Activated T-helper 2 cell treated with anti-CD3 and anti-CD28 coated beads, Interferon-gamma antibody, Interleukin-2, Interleukin-4, amounts not matched to agents 10 μg/mL and 5 μg/mL and 100 μg/mL, durations not matched to agents 14 hours and 24 hours and 36 hours (primary cell): ENCODE measurements at regions not wholly inside any gene's neighbourhood (a gene's known extent, or its start where the extent isn't known, plus 50 kb on each side); places are given as distances from the start of the nearest gene placed in this dataset.

ENCODE experiments used
- DNase-seq: peaks from one replicate; pipeline ENCODE4 v3.0.0; 2021; ENCODE audit warnings: low spot score
- H3K27ac Mint-ChIP-seq: one replicate; pipeline ENCODE4 v1.8.0; 2021; ENCODE audit warnings: mixed read lengths
- H3K27me3 Mint-ChIP-seq: one replicate; pipeline ENCODE4 v1.8.0; 2021; ENCODE audit warnings: low read depth, mixed read lengths
- H3K36me3 Mint-ChIP-seq: one replicate; pipeline ENCODE4 v1.8.0; 2021; ENCODE audit warnings: low read depth, mixed read lengths
- H3K4me1 Mint-ChIP-seq: one replicate; pipeline ENCODE4 v1.8.0; 2021; ENCODE audit warnings: low read depth, mixed read lengths
- H3K4me3 Mint-ChIP-seq: one replicate; pipeline ENCODE4 v1.8.0; 2021; ENCODE audit warnings: low read depth, mild to moderate bottlenecking, moderate library complexity, mixed read lengths
- H3K9me3 Mint-ChIP-seq: one replicate; pipeline ENCODE4 v1.8.0; 2021; ENCODE audit warnings: mixed read lengths
- intact Hi-C: fragments of 100-400 bp; cut with micrococcal nuclease; formaldehyde crosslinking; loops from one replicate; pipeline ENCODE4 v1.15.1; 2023

DNA sequence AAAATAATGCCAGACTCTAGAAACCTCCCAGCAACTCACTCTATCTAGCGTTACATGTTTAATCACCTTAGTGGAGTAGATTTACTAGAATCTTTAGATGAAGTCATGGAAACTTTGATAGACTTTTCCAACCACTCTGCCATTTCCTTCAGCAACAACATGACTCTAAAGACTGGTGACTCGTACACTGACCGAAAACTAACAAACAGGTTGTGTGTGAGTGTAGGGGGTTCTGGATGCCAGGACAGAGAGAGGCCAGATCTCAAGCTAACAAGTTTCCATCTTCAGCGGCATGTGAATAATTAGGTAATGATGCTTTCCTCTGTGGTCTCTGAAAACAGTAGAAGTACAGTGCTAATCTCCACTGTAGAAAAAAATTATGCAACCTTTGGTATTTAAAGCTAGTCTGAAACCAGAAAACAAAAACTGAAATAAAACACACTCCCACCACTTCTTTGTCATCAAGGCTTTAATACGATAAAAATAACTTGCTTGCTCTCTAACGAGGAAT is 286.4 kb downstream of the PRDM5 start:
- Mint-ChIP-seq H3K36me3 (no peaks in the 10 kb centered on the region), H3K27ac (no peak overlapping the region), H3K9me3 (no peaks in the 10 kb centered on the region), H3K27me3 (no peaks in the 10 kb centered on the region), H3K4me3 (no peak overlapping the region), H3K4me1 (no peaks in the 10 kb centered on the region)
- intact Hi-C loops, result no loop called here
- no peak for DNase-seq

DNA sequence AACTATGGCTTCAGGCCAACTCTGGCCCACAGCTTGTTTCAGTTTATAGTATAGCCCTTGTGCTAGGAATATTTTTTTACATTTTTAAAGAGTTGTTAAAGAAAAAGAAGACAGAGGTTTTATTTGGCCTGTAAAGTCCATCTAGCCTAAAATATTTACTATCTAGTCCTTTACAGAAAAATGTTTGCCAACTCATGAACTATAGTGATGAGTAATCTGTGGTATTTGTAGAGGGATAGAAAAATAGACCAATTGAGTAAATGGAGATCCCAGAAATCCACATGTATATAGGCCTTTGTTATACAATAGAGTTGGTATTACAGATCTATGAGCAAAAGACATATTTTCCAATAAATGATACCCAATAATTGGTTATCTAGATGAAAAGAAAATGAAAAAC is 288.7 kb downstream of the PRDM5 start:
- no peak overlapping the region for H3K4me3 Mint-ChIP-seq
- no peaks in the 10 kb centered on the region for H3K27me3 Mint-ChIP-seq
- H3K4me1 Mint-ChIP-seq, result no peaks in the 10 kb centered on the region
- no peak overlapping the region for H3K27ac Mint-ChIP-seq
- DNase-seq, result no peak
- intact Hi-C loops, result no loop called here
- H3K9me3 Mint-ChIP-seq, result no peaks in the 10 kb centered on the region
- no peaks in the 10 kb centered on the region for H3K36me3 Mint-ChIP-seq

DNA sequence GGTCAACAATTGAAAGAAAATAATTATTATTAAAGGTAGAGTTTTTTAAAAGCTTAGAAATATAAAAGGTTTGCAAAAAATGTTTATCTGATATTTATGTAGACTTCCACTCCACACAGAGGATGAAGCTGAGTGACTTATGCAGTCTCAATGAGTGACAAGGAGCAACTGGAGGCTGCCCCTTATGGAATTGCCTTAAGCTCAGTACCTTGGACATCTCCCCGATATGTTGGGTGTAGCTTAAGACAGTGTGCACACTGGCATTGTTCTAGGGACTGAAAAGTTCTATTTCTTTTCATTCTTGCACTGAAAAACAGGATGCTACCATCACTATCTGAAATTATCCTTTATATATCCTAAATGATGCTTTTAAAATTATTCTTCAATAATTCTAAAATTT is 292.1 kb downstream of the PRDM5 start:
- DNase-seq, result no peak
- Mint-ChIP-seq H3K36me3 (no peaks in the 10 kb centered on the region), H3K4me3 (no peak overlapping the region), H3K27ac (no peak overlapping the region), H3K9me3 (no peaks in the 10 kb centered on the region), H3K4me1 (no peaks in the 10 kb centered on the region), H3K27me3 (no peaks in the 10 kb centered on the region)
- intact Hi-C loops, result no loop called here

DNA sequence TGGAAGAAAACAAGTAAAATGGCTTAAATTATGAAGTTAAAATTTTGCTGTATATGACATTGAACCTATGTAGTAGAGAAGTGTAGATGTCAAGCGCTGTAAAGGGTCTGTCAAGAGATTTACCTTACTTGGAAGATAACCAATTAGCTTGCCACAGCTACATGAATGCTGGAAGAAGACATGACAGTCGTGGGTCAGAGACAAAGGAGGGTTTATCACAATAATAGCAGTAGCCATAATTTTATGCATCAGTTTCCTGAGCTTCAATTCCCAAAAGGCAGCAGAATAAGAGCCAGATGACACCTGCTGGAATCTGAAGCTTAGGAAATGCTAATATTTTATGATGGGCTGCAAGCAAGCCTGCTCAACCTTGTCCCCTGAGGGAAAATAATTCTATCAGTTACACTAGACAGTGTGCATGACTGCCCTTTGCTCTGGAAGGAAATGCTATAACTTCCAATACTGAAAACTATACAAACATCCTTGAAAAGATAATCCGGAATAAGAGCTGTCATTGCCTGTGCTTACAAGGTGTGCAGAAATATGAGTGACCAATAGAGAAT is 292.9 kb downstream of the PRDM5 start:
- no peak for DNase-seq
- Mint-ChIP-seq H3K4me1 (no peaks in the 10 kb centered on the region), H3K9me3 (no peaks in the 10 kb centered on the region), H3K36me3 (no peaks in the 10 kb centered on the region), H3K27me3 (no peaks in the 10 kb centered on the region), H3K27ac (no peak overlapping the region), H3K4me3 (no peak overlapping the region)
- intact Hi-C loops, result no loop called here

DNA sequence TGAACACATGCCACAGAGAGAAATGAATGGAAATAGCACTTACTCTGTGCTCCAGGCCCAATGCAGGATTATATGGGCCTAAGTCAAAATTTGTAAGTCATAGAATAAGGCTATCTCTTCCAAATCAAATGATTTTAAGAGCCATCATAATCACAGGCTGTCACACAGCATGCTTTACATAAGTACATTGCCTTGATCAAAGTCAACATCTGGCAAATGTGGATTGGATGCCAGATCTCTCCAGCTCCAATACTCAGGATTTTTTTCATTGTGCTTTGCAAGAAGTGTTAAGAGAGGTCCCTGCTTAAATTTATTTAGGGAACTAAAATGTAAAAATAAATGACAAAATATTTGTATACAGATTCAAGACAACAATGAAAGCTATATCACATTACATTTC is 299.9 kb downstream of the PRDM5 start:
- H3K4me1 Mint-ChIP-seq, result no peaks in the 10 kb centered on the region

DNA sequence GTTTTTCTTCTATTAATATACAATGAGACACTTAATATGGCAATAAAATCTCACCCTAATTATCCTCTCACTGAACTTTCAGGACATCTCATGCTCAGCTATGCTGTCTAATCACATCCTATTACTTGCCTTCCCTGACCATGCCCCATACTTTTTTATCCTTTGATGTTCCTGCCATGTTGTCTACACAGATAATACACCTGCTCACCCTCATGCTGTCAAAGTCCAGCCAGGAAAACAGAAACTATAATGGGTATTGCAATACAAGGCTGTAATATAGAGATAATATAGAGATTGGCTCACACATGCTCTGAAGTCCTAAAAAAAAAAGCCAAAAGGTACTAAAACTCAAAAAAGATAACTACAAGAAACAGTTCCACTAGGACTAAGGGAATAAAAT is 305.4 kb downstream of the PRDM5 start:
- Mint-ChIP-seq H3K36me3 (no peaks in the 10 kb centered on the region), H3K9me3 (no peaks in the 10 kb centered on the region), H3K27me3 (no peaks in the 10 kb centered on the region), H3K4me1 (no peaks in the 10 kb centered on the region), H3K27ac (no peak overlapping the region), H3K4me3 (no peak overlapping the region)
- no peak for DNase-seq
- intact Hi-C loops, result no loop called here

More for the DNA sequence above, 299.9 kb downstream of the PRDM5 start:
- H3K9me3 Mint-ChIP-seq, result no peaks in the 10 kb centered on the region
- DNase-seq, result no peak
- H3K4me3 Mint-ChIP-seq, result no peak overlapping the region
- no peak overlapping the region for H3K27ac Mint-ChIP-seq
- intact Hi-C loops, result no loop called here
- no peaks in the 10 kb centered on the region for H3K36me3 Mint-ChIP-seq
- H3K27me3 Mint-ChIP-seq, result no peaks in the 10 kb centered on the region

DNA sequence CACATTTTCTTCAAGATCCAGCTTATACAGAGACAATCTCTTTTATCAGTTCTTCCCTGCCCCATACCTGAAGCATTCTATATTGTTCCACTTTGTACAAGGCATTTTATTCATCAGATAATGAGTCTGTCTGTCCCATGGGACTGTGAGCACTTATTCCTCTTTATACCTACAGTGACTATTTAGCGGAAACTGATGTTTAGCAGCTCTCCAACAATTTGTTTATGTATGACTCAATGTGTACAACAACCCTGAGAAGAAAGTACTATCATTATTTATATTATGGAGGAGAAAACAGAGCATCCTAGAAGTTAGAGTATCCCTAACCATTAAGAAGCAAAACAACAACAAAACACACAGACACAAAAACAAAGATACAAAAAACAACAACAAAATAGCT is 306.5 kb downstream of the PRDM5 start:
- intact Hi-C loops, result no loop called here
- H3K4me1 Mint-ChIP-seq, result no peaks in the 10 kb centered on the region
- H3K9me3 Mint-ChIP-seq, result no peaks in the 10 kb centered on the region
- DNase-seq, result no peak
- no peak overlapping the region for H3K4me3 Mint-ChIP-seq
- H3K36me3 Mint-ChIP-seq, result no peaks in the 10 kb centered on the region
- no peaks in the 10 kb centered on the region for H3K27me3 Mint-ChIP-seq
- H3K27ac Mint-ChIP-seq, result no peak overlapping the region

DNA sequence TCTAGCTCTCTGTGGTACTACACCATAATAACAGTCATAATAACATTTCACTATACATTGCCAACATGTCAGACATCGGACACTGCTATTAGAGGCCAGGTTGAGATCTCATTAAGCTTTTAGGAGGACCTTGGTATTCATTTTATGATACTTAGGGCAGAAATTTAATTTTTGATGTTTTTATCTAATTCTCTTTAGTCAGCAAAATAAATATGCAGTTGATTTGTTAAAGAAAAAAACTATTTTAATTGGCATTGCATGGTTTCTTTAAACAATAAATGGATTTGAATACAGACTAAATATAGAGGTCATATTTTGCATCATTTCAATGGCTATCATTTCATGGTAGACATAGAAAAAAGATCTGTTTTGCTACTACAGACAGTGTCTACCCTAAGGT is 308.7 kb downstream of the PRDM5 start:
- intact Hi-C loops, result no loop called here
- Mint-ChIP-seq H3K9me3 (no peaks in the 10 kb centered on the region), H3K27ac (no peak overlapping the region), H3K27me3 (no peaks in the 10 kb centered on the region), H3K36me3 (no peaks in the 10 kb centered on the region), H3K4me3 (no peak overlapping the region), H3K4me1 (no peaks in the 10 kb centered on the region)
- no peak for DNase-seq

DNA sequence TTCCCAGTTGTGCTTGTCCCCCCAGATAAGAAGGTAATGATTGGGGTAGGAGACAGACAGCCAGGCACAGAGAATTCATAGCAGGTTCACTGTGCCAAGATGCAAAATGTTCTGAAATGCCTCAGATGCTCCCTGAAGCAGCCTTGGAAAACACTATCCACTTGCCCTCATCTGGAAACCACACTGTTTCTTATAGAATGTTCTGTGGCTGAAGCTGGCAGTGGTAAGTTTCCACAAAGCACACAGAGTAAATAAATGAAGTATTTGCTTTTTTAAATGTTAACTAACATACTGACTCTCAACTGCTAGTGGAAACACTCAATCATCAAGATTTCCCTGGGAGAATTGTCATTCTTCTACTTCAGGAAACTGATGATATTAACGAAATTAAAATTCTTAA is 311.4 kb downstream of the PRDM5 start:
- H3K27me3 Mint-ChIP-seq, result no peaks in the 10 kb centered on the region
- no peaks in the 10 kb centered on the region for H3K36me3 Mint-ChIP-seq
- intact Hi-C loops, result no loop called here

DNA sequence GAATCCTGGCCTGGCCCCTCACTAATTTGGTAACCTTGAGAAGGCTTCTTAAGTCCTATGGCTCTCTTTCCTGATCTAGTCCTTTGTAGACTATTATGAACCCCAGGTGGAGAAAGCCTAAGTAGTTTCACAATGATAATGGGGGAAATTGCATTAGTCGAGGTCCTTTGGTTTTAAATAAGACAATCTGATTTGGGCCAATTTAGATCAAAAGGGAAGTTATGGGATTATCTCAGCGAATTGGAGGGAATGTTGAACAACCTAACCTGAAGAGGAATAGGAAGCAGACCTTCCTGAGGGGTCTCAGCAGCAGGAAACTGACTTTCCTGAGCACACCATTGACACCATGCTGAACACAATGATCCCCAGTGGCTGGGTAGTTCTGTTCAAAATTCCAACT is 331.5 kb downstream of the PRDM5 start:
- H3K4me3 Mint-ChIP-seq, result no peak overlapping the region
- H3K27me3 Mint-ChIP-seq, result no peaks in the 10 kb centered on the region
- intact Hi-C loops, result no loop called here
- H3K27ac Mint-ChIP-seq, result no peak overlapping the region
- no peaks in the 10 kb centered on the region for H3K36me3 Mint-ChIP-seq
- H3K9me3 Mint-ChIP-seq, result no peaks in the 10 kb centered on the region
- no peak for DNase-seq
- no peaks in the 10 kb centered on the region for H3K4me1 Mint-ChIP-seq

More for the DNA sequence above, 311.4 kb downstream of the PRDM5 start:
- Mint-ChIP-seq H3K4me1 (no peaks in the 10 kb centered on the region), H3K4me3 (no peak overlapping the region), H3K9me3 (peaks cover 3% of the 10 kb centered on the region), H3K27ac (no peak overlapping the region)
- no peak for DNase-seq

DNA sequence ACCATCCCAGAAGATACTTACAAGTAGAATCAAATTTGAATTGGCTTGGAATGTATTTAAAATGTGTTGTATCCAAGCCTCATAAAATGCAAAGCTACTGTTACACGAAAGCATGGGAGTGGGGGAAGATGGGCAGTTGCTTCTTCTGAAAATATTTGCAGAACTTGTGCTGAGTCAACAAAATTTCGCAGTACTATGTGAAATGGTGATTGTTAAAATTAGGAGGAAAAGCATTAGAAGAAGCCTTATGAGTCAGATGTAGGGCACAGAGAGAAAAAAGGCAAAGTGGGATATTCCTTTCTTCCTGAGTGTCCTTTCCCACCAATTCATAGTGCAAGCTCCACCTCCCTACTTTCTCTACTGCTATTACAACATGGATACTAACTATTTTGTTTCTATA is 332.7 kb downstream of the PRDM5 start:
- intact Hi-C loops, result no loop called here
- no peak overlapping the region for H3K4me3 Mint-ChIP-seq
- no peak overlapping the region for H3K27ac Mint-ChIP-seq
- no peaks in the 10 kb centered on the region for H3K4me1 Mint-ChIP-seq
- no peaks in the 10 kb centered on the region for H3K36me3 Mint-ChIP-seq
- DNase-seq, result no peak
- no peaks in the 10 kb centered on the region for H3K27me3 Mint-ChIP-seq
- H3K9me3 Mint-ChIP-seq, result no peaks in the 10 kb centered on the region

DNA sequence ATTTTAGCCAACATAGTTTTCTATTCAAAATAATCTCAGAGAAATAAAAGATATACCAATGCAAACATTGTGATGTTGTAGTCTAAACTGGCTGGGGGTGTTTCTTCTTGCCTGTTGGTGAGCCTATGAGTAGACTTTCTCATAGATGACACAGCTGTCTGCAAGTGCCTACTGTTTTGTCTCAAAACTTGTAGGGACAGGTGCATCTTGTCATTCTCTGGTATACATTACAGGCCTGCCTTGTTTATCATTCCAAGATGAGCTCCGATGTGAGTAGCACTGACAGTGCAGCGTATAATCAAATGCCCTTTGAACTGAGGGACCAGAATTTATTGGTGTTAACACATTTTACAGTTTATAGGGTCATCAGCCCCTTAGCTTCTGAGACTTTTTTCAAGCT is 353.8 kb downstream of the PRDM5 start:
- Mint-ChIP-seq H3K36me3 (no peaks in the 10 kb centered on the region), H3K9me3 (no peaks in the 10 kb centered on the region), H3K4me3 (no peak overlapping the region), H3K27me3 (no peaks in the 10 kb centered on the region), H3K4me1 (no peaks in the 10 kb centered on the region), H3K27ac (no peak overlapping the region)
- no peak for DNase-seq
- intact Hi-C loops, result no loop called here

DNA sequence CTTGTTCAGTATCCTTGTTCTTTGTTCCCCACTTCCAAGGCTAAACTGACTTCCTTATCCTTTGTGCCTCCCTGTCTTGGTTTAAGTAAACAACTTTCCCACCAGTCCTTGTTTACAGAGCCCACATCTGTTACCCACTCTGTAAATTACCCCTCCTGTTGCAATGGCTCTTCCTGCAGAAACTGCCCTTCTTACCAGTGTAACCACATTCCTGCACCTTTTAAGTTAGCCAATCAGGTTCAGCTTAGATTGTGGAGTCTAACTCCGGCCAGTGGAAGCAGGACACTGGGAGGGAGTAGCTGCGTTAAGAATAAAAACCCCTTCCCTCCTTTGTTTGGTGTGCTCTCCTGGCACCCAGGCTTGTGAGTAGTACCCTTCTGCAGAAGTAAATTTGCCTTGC is 360.9 kb downstream of the PRDM5 start:
- intact Hi-C loops, result no loop called here
- no peak overlapping the region for H3K27ac Mint-ChIP-seq
- H3K9me3 Mint-ChIP-seq, result peaks cover 3% of the 10 kb centered on the region
- H3K36me3 Mint-ChIP-seq, result no peaks in the 10 kb centered on the region
- H3K4me1 Mint-ChIP-seq, result no peaks in the 10 kb centered on the region
- no peaks in the 10 kb centered on the region for H3K27me3 Mint-ChIP-seq
- no peak for DNase-seq
- no peak overlapping the region for H3K4me3 Mint-ChIP-seq

DNA sequence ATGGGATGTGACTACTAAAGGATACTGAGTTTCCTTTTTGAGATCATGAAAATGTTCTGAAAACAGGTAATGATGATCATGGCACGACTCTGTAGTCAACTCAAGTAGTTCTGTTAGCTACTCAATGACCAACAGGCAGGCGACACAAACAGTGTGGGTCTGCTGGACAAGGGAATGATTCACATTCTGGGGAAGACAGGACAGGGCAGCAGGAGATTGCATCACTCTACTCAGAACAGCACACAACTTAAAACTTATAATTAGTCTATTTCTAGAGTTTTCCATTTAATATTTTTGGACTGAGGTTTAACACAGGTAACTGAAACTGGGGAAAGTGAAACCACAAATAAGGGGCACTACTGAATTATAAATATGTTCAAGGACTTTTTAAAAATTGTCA is 365.2 kb downstream of the PRDM5 start:
- Mint-ChIP-seq H3K4me3 (no peak overlapping the region), H3K27ac (no peak overlapping the region), H3K9me3 (no peaks in the 10 kb centered on the region), H3K27me3 (no peaks in the 10 kb centered on the region), H3K4me1 (no peaks in the 10 kb centered on the region), H3K36me3 (no peaks in the 10 kb centered on the region)
- no peak for DNase-seq
- intact Hi-C loops, result no loop called here
